Activated CD8-positive, alpha-beta memory T cell treated with anti-CD3 and anti-CD28 coated beads for 24 hours (primary cell): ENCODE measurements at regions not wholly inside any gene's neighbourhood (a gene's known extent, or its start where the extent isn't known, plus 50 kb on each side); places are given as distances from the start of the nearest gene placed in this dataset.
A peak's percentile ranks its signal among the peaks of the same experiment; 100 is the strongest.
"Not testable (repeated sequence)": the region's sequence is repeated elsewhere in the genome, so short reads cannot be mapped to it uniquely, and the experiment has no call there.

ENCODE experiments used
- DNase-seq: peaks from one replicate; pipeline ENCODE4 v3.0.0-alpha.2; 2020

DNA sequence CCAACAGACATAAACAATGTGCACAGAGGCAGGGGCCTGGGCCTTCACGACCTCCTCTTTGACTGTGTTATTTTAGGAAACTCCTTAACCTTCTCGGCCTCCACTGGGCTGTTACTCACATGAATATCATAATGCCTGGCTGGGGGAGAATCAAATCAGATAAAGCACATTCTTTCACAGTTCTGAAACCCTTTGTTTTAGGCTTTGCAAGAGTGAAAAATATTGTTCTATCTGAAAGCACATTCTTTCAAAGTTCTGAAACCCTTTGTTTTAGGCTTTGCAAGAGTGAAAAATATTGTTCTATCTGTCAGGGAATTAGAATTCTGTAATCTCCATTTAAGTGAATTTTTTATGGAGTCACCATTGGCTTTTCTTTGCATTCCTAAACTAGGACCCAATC lies 50.7 kb upstream of the SYNDIG1 start:
- no peak for DNase-seq

DNA sequence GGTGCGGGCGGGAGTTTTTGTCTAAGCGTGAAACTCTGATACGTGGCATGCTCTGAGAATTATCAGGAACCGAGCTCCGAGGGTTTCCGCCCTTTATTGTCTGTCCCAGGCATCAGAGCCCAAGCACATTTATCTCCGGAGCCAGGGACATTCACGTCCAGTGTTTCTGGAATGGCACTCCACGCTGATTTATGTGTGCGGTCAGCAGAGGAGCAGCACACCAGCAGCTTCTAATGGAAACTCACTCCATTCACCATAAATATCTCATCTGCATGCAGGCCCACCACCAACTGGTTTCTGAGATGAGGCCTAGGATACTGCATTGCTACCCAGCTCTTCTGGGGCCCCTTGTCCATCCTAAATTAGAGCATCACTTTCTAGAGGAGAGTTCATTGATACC lies 51.9 kb upstream of the SYNDIG1 start:
- DNase-seq = no peak

DNA sequence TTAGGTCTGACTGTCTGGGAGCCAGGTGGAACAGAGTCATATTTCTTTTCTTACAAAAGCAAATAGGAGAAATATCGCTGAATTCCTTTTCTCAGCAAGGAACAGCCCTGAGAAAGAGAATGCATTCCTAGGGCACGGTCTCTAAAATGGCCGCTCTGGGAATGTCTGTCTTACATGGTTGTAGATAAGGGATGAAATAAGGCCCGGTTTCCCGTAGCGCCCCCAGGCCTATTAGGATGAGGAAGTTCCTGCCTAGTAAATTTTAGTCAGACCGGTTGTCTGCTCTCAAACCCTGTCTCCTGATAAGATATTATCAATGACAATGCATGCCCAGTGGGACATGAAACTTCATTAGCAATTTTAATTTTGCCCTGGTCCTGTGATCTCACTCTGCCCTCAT lies 54.0 kb upstream of the SYNDIG1 start:
- DNase-seq = not testable (repeated sequence)

DNA sequence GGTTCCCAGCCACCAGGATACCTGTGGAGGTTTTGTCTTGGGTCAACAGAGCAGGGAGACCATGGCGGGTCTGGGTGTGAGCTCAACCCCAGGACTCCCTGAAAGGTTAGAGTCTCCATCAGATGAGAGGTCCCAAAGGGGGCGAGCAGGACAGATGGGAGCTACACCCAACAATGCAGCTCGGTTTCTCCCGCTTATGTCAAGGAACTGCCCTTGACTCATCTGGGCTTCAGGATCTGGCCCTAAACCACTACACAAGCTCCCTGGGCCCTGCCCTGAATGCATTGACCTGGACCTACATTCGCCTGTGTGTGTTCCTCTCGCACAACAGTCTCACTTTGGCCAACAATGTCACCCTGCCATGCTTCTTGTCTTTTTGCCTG lies 57.6 kb upstream of the SYNDIG1 start:
- DNase-seq = peak; percentile 28

DNA sequence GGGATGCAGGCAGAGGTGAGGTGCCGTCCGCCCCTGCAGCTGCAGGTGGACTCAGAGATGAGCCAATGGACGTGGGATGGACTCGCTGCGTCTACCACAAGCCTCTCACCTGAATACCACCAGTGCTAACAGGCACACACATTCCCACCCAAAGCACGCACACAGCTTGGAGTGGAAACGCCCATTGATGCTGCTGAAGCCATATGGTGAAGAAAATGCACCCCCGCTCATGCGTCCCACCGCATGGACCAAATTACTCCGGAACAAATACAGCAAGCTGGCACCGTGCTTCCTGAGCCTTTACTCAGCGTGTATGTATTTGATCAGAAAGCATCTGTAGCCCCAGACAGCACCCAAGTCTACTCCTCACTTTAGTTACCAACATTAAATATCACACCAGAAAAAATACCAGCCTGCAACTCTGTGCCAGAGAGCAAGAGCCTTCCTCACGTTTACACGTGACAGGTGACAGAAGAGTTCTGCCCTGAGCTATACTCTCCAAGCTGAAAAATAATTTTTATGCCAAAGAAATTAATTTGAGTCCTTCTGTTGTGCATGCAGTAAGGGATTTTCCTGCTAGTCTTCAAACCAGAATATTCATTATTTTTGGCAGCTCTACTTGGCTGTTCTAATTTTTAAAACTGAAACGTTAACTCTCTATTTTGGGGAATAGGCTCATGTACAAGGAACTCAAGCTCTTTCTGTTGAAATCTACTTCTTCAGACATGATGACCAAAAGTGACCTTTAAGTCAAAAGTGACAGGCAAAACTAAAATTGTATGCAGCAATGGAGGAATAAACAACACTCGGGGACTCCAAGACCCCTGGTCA lies 58.2 kb upstream of the SYNDIG1 start:
- DNase-seq = no peak

- no peak for DNase-seq
Measured at GRCh38 chr20:24407151-24407550, 62.3 kb upstream of the SYNDIG1 start.

DNA sequence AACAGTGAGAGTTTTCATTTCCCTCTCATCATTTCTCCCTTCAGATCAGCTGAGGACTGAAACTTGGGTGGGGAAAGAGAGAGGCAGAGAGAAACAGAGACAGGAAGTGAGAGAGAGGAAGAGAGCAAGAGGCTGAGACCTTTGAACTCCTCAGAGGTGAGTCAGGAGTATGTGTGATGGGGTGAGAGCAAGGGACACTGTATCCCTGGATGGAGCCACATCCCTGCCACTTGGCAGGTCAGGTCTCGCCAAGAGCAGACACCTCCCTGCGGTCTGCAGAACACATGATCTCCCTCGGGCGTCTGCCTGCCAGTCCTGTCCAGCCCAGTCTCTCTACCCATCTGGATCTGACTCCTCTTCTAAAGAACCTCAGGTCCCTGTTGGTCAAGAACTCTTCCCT lies 62.7 kb upstream of the SYNDIG1 start:
- DNase-seq = no peak

DNA sequence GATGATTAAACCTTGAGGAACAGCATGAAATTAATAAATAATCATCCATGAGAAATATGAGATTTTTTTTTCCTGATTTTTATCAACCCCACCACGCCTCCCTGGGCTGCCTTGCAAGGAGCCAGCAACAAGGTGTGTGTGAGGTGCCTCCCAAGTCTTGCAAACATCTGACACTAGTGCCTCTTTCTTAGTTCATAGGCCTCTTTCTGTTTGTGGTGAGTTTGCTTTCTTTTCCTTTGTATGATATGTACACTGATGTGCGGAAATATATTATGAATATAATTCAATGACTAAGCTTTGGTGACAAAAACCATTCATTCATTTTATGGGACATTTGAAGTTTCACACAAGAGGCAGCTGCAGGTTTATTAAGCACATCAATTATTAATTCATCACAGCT lies 63.2 kb upstream of the SYNDIG1 start:
- DNase-seq = no peak

DNA sequence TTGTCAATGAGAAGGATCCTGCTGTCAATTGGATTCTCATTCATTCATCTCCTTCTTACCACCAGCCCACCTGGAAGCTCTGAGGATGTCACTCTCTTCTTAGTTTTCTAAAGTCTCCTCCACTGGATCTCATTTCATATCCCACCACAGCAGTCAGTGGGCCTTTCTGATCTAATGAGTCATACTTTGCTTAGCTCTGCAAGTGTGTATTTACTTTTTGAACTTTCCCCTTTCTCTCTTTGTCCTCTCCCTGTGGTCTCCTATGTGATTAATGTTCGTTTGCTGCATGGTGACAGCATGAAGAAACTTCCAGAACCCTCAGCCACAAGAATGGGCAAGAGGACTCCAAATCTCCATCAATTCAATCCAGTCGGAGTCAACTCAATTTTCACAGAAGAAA lies 63.6 kb upstream of the SYNDIG1 start:
- DNase-seq = no peak

- DNase-seq = no peak
Measured at GRCh38 chr20:24403406-24403805, 66.0 kb upstream of the SYNDIG1 start.

DNA sequence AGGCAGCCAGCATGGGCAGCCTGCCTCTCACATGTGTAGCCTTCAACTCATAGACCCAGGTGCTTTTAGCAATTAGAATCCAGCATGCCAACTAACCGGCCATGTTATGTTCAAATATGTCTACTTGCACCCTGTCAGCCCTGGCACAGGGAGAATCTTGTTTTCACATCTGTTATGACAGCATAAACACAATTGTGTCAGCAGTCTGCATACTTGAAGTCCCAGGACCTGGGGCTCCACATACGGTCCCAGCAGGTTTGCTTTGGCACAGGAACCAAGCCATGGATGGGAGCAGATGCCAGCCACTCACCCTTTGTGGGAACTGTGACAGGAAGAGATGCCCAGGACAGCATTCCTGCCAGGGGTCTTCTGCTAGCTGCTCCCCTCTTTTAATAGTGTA lies 67.2 kb upstream of the SYNDIG1 start:
- DNase-seq = no peak

- no peak for DNase-seq
Measured at GRCh38 chr20:24395151-24395550, 74.3 kb upstream of the SYNDIG1 start.

- DNase-seq = no peak
Measured at GRCh38 chr20:24393903-24394302, 75.5 kb upstream of the SYNDIG1 start.

DNA sequence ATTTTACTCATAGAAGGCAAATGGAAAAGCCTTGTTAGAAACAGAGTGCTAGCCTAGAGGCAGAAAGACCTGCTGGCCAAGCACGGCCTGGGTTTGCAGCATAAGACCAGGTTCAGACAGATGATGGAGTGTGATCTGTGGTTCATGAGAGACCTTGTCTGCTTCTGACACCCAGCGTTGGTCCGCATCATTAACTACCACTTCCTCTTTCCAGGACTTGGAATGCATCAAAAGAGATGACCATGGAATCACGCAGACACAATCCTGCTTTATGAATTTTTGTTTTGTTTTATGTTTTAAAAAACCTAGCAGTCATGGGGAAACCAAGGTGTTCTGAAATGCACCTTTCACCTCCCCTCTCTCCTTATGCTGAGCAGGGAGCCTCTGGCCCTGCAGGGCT lies 76.8 kb upstream of the SYNDIG1 start:
- no peak for DNase-seq

DNA sequence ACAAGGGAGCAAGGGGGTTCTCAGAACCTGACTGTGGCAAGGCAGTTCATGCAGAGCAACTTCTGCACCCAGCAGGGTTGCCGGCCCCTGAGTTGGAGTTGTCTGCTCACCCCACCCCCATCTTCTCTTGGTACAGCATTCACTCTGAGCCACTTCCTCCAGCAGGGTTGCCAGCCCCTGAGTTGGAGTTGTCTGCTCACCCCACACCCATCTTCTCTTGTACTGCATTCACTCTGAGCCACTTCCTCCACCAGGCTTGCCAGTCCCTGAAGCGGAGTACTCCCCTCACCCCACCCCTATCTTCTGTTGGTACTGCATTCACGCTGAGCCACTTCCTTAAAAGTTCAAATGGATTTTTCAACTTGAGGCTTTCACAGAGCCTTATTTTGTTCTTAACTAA lies 79.7 kb upstream of the SYNDIG1 start:
- DNase-seq = no peak

GRCh38 chr20:24388828-24389380 lies 80.5 kb upstream of the SYNDIG1 start:
- DNase-seq = no peak

- DNase-seq = no peak
Measured at GRCh38 chr20:24385547-24385946, 83.9 kb upstream of the SYNDIG1 start.

GRCh38 chr20:24384865-24385264 lies 84.6 kb upstream of the SYNDIG1 start:
- no peak for DNase-seq

DNA sequence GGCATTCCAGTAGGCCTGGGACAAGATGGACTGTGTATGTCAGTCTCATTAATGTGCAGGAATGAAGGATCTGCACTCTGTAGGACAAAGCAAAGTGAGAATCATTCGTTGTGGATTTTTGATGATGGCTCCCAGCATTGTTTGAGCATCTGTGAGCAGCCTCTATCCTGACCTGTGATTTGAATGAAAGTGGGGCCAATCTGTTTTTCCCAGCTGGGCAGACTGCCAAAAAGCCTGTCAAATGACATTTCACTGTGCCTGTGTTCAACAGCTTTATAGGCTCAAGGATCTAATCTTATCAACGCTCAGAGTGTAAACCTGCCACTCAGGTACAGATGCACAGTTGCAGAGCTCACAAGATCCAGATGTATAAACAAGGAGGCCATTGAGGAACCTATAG lies 86.7 kb upstream of the SYNDIG1 start:
- DNase-seq = no peak

GRCh38 chr20:24382331-24382730 lies 87.1 kb upstream of the SYNDIG1 start:
- no peak for DNase-seq

- no peak for DNase-seq
Measured at GRCh38 chr20:24381886-24382285, 87.5 kb upstream of the SYNDIG1 start.

DNA sequence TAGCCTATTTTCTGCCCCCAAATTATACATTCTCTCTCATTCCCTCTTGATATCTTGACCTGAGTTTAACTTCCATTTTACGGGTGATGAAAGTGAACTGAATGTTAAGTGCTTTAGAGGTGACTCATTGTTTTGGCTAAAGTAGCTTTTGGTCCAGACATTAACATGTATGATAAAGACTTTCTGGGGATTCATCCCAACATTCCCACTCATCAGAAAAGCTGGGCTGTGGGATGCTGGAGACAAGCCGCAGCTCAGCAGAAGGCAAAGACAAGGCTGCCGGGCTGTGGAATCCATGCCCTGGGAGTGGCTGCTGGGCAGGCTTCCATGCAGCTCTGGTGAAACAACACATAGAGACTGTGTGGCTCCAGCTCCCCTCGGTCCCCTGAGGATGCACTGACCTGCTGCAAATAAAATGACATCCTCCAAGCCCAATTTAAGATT lies 89.9 kb upstream of the SYNDIG1 start:
- no peak for DNase-seq

GRCh38 chr20:24378661-24379483 lies 90.6 kb upstream of the SYNDIG1 start:
- no peak for DNase-seq
